HCT116 (cell line): ENCODE measurements at regions not wholly inside any gene's neighbourhood (a gene's known extent, or its start where the extent isn't known, plus 50 kb on each side); places are given as distances from the start of the nearest gene placed in this dataset.

Experiments
- ATAC-seq: fragments of 200-7000 bp; cut with Tn5 transposase; 2 replicates; pipeline ENCODE4 v1.9.1; 2020; ENCODE audit warnings: mild to moderate bottlenecking, moderate library complexity
- BruUV-seq: library from RNA; stranded (reverse); fragments of 400-500 nt; replicated peaks from 2 replicates; lab custom pipeline; 2021; lab: Mats Ljungman, UMichigan
- CTCF ChIA-PET: fragments of 300-600 bp; sonication (Branson Sonifier 250); formaldehyde crosslinking; loops from one replicate; lab custom pipeline; 2021; ENCODE audit warnings: antibody characterized with exemption; lab: Charles Lee
- POLR2A ChIA-PET: fragments of 300-600, 350-600 bp; sonication (Branson Sonifier 250); formaldehyde crosslinking; loops from one replicate; lab custom pipeline; 2021; ENCODE audit warnings: antibody characterized with exemption; lab: Charles Lee
- RAD21 ChIA-PET, 2 experiments: fragments of 300-600 bp; sonication (Branson Sonifier 250); formaldehyde crosslinking; loops; one replicate each; lab custom pipeline; 2023; ENCODE audit warnings: low total read pairs in 2 of 2; ENCODE audit not compliant: uncharacterized antibody in 2 of 2, unreplicated experiment in 2 of 2, low non-redundant PET in 1 of 2; lab: Charles Lee
- DNase-seq: peaks from one replicate; pipeline ENCODE4 v3.0.0-alpha.2; 2010; ENCODE audit warnings: low read depth, low spot score
- H2AFZ ChIP-seq: fragments of 200-600 bp; shearing (Covaris generic), sonication (generic); 2 replicates; pipeline ENCODE4 v1.6.1; 2017; ENCODE audit warnings: low read depth, mixed run types, mixed read lengths, antibody characterized with exemption, low read length; ENCODE audit not compliant: poor library complexity, severe bottlenecking
- H3K27ac ChIP-seq: 2 replicates; pipeline ENCODE4 v1.5.1; 2012; ENCODE audit warnings: low read depth, low read length
- H3K27me3 ChIP-seq: fragments of 200-600 bp; sonication (generic); 2 replicates; pipeline ENCODE4 v1.6.1; 2016; ENCODE audit warnings: mixed run types, low read length, mixed read lengths; ENCODE audit not compliant: insufficient read depth
- H3K36me3 ChIP-seq, 2 experiments: fragments of 200-500 bp in 1 of 2; fragments of 200-600 bp in 1 of 2; sonication (Bioruptor generic) in 1 of 2; sonication (generic) in 1 of 2; 2 replicates each; pipeline versions ENCODE4 v1.5.1 to v1.6.1; 2014 to 2016; ENCODE audit warnings: low read length in 2 of 2, inconsistent platforms in 1 of 2, mixed read lengths in 1 of 2, mixed run types in 1 of 2; ENCODE audit not compliant: insufficient read depth in 2 of 2, control insufficient read depth in 1 of 2
- H3K4me1 ChIP-seq, 2 experiments: fragments of 200-600 bp in 1 of 2; sonication (generic) in 1 of 2; 2 replicates each; pipeline versions ENCODE4 v1.5.1 to v1.6.1; 2012 to 2017; ENCODE audit warnings: low read length in 2 of 2, inconsistent platforms in 1 of 2, mild to moderate bottlenecking in 1 of 2, mixed read lengths in 1 of 2, mixed run types in 1 of 2, moderate library complexity in 1 of 2; ENCODE audit not compliant: insufficient read depth in 2 of 2, control insufficient read depth in 1 of 2
- H3K4me2 ChIP-seq: fragments of 200-600 bp; sonication (generic); 2 replicates; pipeline ENCODE4 v1.6.1; 2017; ENCODE audit warnings: mixed run types, low read length, mixed read lengths
- H3K4me3 ChIP-seq, 2 experiments: fragments of 200-600 bp in 1 of 2; sonication (generic) in 1 of 2; replicated peaks in 1 of 2; 2 replicates each; pipeline ENCODE4 v1.5.1; 2011 to 2016; ENCODE audit warnings: low read length in 2 of 2, control low read depth in 1 of 2, low read depth in 1 of 2, mild to moderate bottlenecking in 1 of 2, mixed read lengths in 1 of 2, mixed run types in 1 of 2
- H3K79me2 ChIP-seq: fragments of 200-600 bp; sonication (generic); 2 replicates; pipeline ENCODE4 v1.6.1; 2017; ENCODE audit warnings: mild to moderate bottlenecking, mixed run types, low read length, moderate library complexity, mixed read lengths; ENCODE audit not compliant: insufficient read depth
- H3K9ac ChIP-seq: fragments of 200-600 bp; sonication (generic); 2 replicates; pipeline ENCODE4 v1.6.1; 2016; ENCODE audit warnings: low read length, mixed read lengths
- H3K9me2 ChIP-seq: fragments of 200-600 bp; sonication (generic), shearing (Covaris generic); 2 replicates; pipeline ENCODE4 v1.6.1; 2017; ENCODE audit warnings: mixed run types, mild to moderate bottlenecking, moderate library complexity; ENCODE audit not compliant: insufficient read depth
- H3K9me3 ChIP-seq, 2 experiments: fragments of 200-500 bp in 1 of 2; fragments of 200-600 bp in 1 of 2; sonication (Bioruptor generic) in 1 of 2; sonication (generic) in 1 of 2; 2 replicates each; pipeline ENCODE4 v1.6.1; 2014 to 2017; ENCODE audit warnings: low read length in 2 of 2, mixed read lengths in 2 of 2, inconsistent platforms in 1 of 2, low read depth in 1 of 2, mild to moderate bottlenecking in 1 of 2, mixed run types in 1 of 2, moderate library complexity in 1 of 2; ENCODE audit not compliant: control insufficient read depth in 1 of 2, insufficient read depth in 1 of 2
- H4K20me1 ChIP-seq: fragments of 200-600 bp; sonication (generic), shearing (Covaris generic); 2 replicates; pipeline ENCODE4 v1.6.1; 2017; ENCODE audit warnings: mixed run types, mild to moderate bottlenecking, moderate library complexity; ENCODE audit not compliant: insufficient read depth
- CEBPB ChIP-seq: IDR thresholded peaks from 2 replicates; pipeline ENCODE4 v1.6.1; 2012; ENCODE audit warnings: low read depth
- EZH2 ChIP-seq: fragments of 200-600 bp; sonication (generic); IDR thresholded peaks from 2 replicates; pipeline ENCODE4 v1.6.1; 2017; ENCODE audit warnings: antibody characterized with exemption, mixed run types
- FOSL1 ChIP-seq: IDR thresholded peaks from 2 replicates; pipeline ENCODE4 v1.6.1; 2012; ENCODE audit warnings: low read depth
- JUND ChIP-seq: IDR thresholded peaks from 2 replicates; pipeline ENCODE4 v1.6.1; 2012
- POLR2AphosphoS5 ChIP-seq: IDR thresholded peaks from 2 replicates; pipeline ENCODE4 v1.6.1; 2011; ENCODE audit warnings: mild to moderate bottlenecking, low read depth, low read length, moderate library complexity
- RAD21 ChIP-seq: IDR thresholded peaks from 2 replicates; pipeline ENCODE4 v1.6.1; 2012; ENCODE audit warnings: low read depth, mild to moderate bottlenecking
- SP1 ChIP-seq: IDR thresholded peaks from 2 replicates; pipeline ENCODE4 v1.6.1; 2012; ENCODE audit warnings: low read depth
- TCF7L2 ChIP-seq: IDR thresholded peaks from 2 replicates; pipeline ENCODE4 v1.7.0; 2011; ENCODE audit warnings: borderline replicate concordance, inconsistent platforms; ENCODE audit not compliant: insufficient read depth, insufficient read length; ENCODE audit errors: extremely low read depth
- ZFX ChIP-seq: fragments of 450-650 bp; IDR thresholded peaks from 2 replicates; pipeline ENCODE4 v1.6.1; 2017
- ZNF274 ChIP-seq: fragments of 200-500 bp; sonication (Bioruptor generic); IDR thresholded peaks from 2 replicates; pipeline ENCODE4 v1.6.1; 2014; ENCODE audit warnings: mild to moderate bottlenecking, low read depth, low read length, inconsistent platforms
- intact Hi-C: fragments of 100-400 bp; cut with micrococcal nuclease; formaldehyde crosslinking; loops from 2 replicates; pipeline ENCODE4 v1.10.0; 2022
- TF ChIP-seq, protein P1 (sequence below): IDR thresholded peaks from 2 replicates; pipeline ENCODE4 v1.6.1; 2012
- TF ChIP-seq, protein P2 (sequence below), 3 experiments: fragments of 200-600 bp in 1 of 3; sonication (generic) in 1 of 3; IDR thresholded peaks in 2 of 3; conservative IDR thresholded peaks in 1 of 3; 2 replicates each; pipeline ENCODE4 v1.5.1; 2012 to 2017; ENCODE audit warnings: low read depth in 2 of 3, low read length in 2 of 3, antibody characterized with exemption in 1 of 3, borderline replicate concordance in 1 of 3, control low read depth in 1 of 3, mild to moderate bottlenecking in 1 of 3, mixed read lengths in 1 of 3, mixed run types in 1 of 3, moderate library complexity in 1 of 3; ENCODE audit not compliant: insufficient read depth in 1 of 3
- TF ChIP-seq, protein P3 (sequence below): IDR thresholded peaks from 2 replicates; pipeline ENCODE4 v1.6.1; 2011; ENCODE audit warnings: mild to moderate bottlenecking, low read length, moderate library complexity; ENCODE audit not compliant: insufficient replicate concordance; ENCODE audit errors: extremely low read depth

DNA sequence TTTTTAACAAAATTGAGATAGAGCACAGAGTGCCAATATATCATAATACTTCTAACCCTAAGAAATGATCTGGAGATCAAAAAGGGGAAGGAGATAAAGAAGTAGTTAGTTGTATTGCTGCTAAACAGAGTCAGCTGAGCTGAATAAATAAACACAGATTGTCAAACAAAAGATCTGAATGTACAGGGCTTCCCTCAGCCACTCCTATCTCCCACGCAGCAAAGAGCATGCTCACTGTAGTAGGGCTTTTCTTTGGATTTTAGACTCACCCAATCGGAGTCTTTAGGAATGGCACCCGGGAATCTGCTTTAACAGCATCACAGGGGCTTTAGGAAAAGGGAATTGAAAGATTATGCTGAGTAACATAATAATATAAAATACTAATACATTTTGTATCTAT lies 222.2 kb upstream of the STXBP5 start:
- BruUV-seq: no TSS peak
- Histone ChIP-seq H3K4me3 (no peak overlapping the region), H3K4me2 (no peak overlapping the region), H3K4me1 (peaks cover 0 to 3% of the 10 kb centered on the region in 2 experiments; a peak in 1 of 4 replicates), H3K36me3 (no peaks in the 10 kb centered on the region), H3K27me3 (no peaks in the 10 kb centered on the region), H2AFZ (no peak overlapping the region), H3K9me3 (no peaks in the 10 kb centered on the region), H3K27ac (no peak overlapping the region), H3K9ac (no peak overlapping the region), H3K9me2 (0 out of 2 replicates have a peak, but pooled peaks cover 2% of the 10 kb centered on the region), H4K20me1 (no peaks in the 10 kb centered on the region), H3K79me2 (no peaks in the 10 kb centered on the region)
- POLR2A ChIA-PET: no interaction called here
- ATAC-seq (no peak), DNase-seq (no peak)
- RAD21 ChIA-PET: no interaction called here
- CTCF ChIA-PET: no interaction called here
- TF ChIP-seq CEBPB (no peak), RAD21 (no peak), JUND (no peak), ZNF274 (no peak), TCF7L2 (no peak), POLR2AphosphoS5 (no peak), SP1 (no peak), EZH2 (no peak), FOSL1 (no peak), ZFX (no peak)
- TF ChIP-seq, protein P1, sequence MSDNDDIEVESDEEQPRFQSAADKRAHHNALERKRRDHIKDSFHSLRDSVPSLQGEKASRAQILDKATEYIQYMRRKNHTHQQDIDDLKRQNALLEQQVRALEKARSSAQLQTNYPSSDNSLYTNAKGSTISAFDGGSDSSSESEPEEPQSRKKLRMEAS: no peak
- TF ChIP-seq, protein P2, sequence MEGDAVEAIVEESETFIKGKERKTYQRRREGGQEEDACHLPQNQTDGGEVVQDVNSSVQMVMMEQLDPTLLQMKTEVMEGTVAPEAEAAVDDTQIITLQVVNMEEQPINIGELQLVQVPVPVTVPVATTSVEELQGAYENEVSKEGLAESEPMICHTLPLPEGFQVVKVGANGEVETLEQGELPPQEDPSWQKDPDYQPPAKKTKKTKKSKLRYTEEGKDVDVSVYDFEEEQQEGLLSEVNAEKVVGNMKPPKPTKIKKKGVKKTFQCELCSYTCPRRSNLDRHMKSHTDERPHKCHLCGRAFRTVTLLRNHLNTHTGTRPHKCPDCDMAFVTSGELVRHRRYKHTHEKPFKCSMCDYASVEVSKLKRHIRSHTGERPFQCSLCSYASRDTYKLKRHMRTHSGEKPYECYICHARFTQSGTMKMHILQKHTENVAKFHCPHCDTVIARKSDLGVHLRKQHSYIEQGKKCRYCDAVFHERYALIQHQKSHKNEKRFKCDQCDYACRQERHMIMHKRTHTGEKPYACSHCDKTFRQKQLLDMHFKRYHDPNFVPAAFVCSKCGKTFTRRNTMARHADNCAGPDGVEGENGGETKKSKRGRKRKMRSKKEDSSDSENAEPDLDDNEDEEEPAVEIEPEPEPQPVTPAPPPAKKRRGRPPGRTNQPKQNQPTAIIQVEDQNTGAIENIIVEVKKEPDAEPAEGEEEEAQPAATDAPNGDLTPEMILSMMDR (IDR thresholded peaks at IDR 0.05 in 2 of 3, conservative IDR thresholded peaks at IDR 0.05 in 1 of 3; ENCODE audit: borderline replicate concordance in 1 of 3, insufficient read depth in 1 of 3, low read depth in 2 of 3, low read length in 2 of 3): no peak
- TF ChIP-seq, protein P3, sequence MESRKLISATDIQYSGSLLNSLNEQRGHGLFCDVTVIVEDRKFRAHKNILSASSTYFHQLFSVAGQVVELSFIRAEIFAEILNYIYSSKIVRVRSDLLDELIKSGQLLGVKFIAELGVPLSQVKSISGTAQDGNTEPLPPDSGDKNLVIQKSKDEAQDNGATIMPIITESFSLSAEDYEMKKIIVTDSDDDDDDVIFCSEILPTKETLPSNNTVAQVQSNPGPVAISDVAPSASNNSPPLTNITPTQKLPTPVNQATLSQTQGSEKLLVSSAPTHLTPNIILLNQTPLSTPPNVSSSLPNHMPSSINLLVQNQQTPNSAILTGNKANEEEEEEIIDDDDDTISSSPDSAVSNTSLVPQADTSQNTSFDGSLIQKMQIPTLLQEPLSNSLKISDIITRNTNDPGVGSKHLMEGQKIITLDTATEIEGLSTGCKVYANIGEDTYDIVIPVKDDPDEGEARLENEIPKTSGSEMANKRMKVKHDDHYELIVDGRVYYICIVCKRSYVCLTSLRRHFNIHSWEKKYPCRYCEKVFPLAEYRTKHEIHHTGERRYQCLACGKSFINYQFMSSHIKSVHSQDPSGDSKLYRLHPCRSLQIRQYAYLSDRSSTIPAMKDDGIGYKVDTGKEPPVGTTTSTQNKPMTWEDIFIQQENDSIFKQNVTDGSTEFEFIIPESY: no peak
- intact Hi-C loops: no loop called here
